GM12872 (cell line): ENCODE measurements at regions not wholly inside any gene's neighbourhood (a gene's known extent, or its start where the extent isn't known, plus 50 kb on each side); places are given as distances from the start of the nearest gene placed in this dataset.

Experiments used
- TF ChIP-seq, protein P1 (sequence below): IDR thresholded peaks from 3 replicates; pipeline ENCODE4 v1.5.1; 2011; ENCODE audit warnings: low read depth, mild to moderate bottlenecking, low read length, moderate library complexity; ENCODE audit not compliant: insufficient read depth

GRCh38 chr2:164032995-164033394 is 297.2 kb upstream of the FIGN start:
- TF ChIP-seq, protein P1, sequence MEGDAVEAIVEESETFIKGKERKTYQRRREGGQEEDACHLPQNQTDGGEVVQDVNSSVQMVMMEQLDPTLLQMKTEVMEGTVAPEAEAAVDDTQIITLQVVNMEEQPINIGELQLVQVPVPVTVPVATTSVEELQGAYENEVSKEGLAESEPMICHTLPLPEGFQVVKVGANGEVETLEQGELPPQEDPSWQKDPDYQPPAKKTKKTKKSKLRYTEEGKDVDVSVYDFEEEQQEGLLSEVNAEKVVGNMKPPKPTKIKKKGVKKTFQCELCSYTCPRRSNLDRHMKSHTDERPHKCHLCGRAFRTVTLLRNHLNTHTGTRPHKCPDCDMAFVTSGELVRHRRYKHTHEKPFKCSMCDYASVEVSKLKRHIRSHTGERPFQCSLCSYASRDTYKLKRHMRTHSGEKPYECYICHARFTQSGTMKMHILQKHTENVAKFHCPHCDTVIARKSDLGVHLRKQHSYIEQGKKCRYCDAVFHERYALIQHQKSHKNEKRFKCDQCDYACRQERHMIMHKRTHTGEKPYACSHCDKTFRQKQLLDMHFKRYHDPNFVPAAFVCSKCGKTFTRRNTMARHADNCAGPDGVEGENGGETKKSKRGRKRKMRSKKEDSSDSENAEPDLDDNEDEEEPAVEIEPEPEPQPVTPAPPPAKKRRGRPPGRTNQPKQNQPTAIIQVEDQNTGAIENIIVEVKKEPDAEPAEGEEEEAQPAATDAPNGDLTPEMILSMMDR: no peak

DNA sequence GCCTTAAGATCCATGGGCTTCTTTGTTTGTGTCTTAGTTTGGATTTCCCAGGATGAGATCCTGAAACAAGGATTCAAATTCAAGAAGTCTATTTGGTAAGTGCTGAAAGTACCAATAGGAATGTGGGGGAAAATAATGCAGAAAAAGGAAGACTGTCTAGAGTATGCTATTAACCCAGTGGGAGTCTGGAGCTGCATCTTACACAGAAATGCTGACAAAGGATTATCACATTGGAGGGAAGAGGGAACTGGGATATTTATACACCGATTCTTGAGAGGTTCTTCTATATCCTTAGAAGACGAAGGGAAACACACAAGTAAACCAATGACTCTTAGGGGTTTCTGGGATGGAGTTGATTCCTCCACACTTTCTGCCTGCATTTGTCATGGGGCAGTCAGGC is 294.8 kb upstream of the FIGN start:
- TF ChIP-seq, protein P1: no peak

DNA sequence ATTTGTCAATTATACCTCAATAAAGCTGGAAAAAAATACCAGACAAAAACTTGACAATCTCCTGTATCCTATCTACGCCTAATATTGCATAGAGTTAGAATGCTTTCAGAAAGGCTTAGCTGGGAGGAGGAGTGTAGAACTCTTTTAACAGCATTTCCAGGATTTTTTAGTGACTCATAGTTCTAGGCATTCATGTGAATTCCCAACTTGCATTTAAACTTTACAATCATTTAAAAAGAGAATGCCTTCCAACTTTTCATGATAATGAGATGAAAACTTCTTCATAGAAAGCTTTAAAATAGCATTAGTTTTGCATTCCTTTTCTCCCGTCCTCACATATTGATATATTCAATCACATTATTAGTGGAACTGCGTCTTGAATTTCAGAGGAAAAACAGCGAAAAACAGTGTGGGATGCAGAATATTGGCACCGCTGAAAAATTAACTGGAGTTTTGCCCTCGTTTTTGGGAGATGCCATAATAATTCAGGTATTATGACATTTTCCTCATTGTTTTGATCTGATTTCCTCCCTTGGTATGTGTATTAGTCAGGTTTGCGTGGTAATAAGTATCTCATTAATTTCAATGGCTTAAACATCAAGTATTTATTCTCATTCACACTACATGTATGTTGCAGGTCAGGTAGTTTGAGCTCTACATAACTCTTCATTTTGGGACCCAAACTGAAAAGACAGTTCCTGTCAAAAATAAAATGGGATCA is 293.2 kb upstream of the FIGN start:
- TF ChIP-seq, protein P1: no peak

GRCh38 chr2:164024396-164024795 is 288.6 kb upstream of the FIGN start:
- TF ChIP-seq, protein P1: no peak

GRCh38 chr2:164023896-164024295 is 288.1 kb upstream of the FIGN start:
- TF ChIP-seq, protein P1: no peak

- TF ChIP-seq, protein P1: no peak
Measured at GRCh38 chr2:164015328-164016123, 279.7 kb upstream of the FIGN start.

DNA sequence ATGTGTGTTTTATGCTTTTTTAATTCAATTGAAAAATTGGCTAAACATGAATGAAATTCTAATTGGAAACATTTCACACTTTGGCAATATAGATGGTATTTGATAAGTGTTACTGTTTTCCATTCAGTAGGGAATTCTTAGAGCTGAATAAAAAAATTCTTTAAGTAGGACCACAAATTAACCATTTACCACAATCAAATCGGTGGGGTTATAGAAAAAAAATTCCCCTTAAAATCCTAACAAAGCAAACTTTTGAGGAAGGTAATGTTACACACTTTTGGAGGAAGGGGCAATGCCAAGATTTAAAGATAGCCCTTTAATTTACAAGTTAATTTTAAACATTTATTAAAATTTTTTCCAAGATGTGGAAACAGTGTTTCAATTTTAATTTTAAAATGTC is 279.0 kb upstream of the FIGN start:
- TF ChIP-seq, protein P1: no peak
